Gastroesophageal sphincter (tissue), 3 donors: ENCODE measurements at regions not wholly inside any gene's neighbourhood (a gene's known extent, or its start where the extent isn't known, plus 50 kb on each side); places are given as distances from the start of the nearest gene placed in this dataset.

Experiments used
- CTCF ChIP-seq, 4 experiments: fragments of 200-600 bp in 2 of 4; fragments of 450-650 bp in 2 of 4; sonication (generic) in 1 of 4; IDR thresholded peaks; one replicate each; pipeline ENCODE4 v1.5.1; 2017 to 2019; ENCODE audit warnings: antibody characterized with exemption in 4 of 4, mild to moderate bottlenecking in 2 of 4, moderate library complexity in 2 of 4
- POLR2A ChIP-seq, 2 donors: fragments of 450-650 bp; IDR thresholded peaks; one replicate each; pipeline ENCODE4 v1.6.1; 2017; ENCODE audit warnings: antibody characterized with exemption in 2 of 2, mild to moderate bottlenecking in 2 of 2, moderate library complexity in 1 of 2
- POLR2AphosphoS5 ChIP-seq: sonication (generic); formaldehyde crosslinking; IDR thresholded peaks from one replicate; pipeline ENCODE4 v1.6.1; 2017; ENCODE audit warnings: antibody characterized with exemption

GRCh38 chr18:38886235-38886634, 1320.6 kb upstream of the CELF4 start:
- TF ChIP-seq CTCF (IDR thresholded peaks at IDR 0.05) (no peak), POLR2A (IDR thresholded peaks at IDR 0.05) (no peak), POLR2AphosphoS5 (no peak)
